Mammary epithelial cell (primary cell): ENCODE measurements at regions not wholly inside any gene's neighbourhood (a gene's known extent, or its start where the extent isn't known, plus 50 kb on each side); places are given as distances from the start of the nearest gene placed in this dataset.

Source experiments
- EZH2 ChIP-seq: IDR thresholded peaks from 2 replicates; pipeline ENCODE4 v1.6.1; 2012; ENCODE audit warnings: low read length, inconsistent platforms, borderline replicate concordance
- TF ChIP-seq, protein P1 (sequence below), 2 donors: IDR thresholded peaks in 1 of 2; conservative IDR thresholded peaks in 1 of 2; 2 replicates each; pipeline ENCODE4 v1.5.1; 2011 to 2012; ENCODE audit warnings: inconsistent platforms in 2 of 2, low read length in 2 of 2, mild to moderate bottlenecking in 2 of 2, control low read depth in 1 of 2, low read depth in 1 of 2; ENCODE audit not compliant: insufficient read depth in 1 of 2; ENCODE audit errors: extremely low read depth in 1 of 2

DNA sequence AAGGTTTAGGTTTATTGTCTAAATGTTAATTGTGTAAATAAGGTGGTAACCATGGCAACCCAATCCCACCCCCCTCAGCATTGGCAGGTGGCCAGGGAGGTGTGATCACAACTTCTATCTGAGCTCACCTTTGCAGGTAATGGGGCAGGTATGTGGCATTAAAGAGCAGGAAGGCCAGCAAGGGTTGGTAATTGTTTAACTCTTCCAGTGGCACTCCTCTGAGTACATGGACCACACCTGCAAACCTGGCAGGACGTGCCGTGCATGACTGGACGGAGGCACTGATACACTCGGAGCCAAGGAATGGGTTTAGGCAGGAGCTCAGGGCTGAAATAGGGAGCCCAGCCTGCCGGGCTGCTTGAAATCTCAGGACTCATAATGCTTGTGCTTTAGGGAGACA, 107.0 kb upstream of the BMP2 start:
- TF ChIP-seq, protein P1, sequence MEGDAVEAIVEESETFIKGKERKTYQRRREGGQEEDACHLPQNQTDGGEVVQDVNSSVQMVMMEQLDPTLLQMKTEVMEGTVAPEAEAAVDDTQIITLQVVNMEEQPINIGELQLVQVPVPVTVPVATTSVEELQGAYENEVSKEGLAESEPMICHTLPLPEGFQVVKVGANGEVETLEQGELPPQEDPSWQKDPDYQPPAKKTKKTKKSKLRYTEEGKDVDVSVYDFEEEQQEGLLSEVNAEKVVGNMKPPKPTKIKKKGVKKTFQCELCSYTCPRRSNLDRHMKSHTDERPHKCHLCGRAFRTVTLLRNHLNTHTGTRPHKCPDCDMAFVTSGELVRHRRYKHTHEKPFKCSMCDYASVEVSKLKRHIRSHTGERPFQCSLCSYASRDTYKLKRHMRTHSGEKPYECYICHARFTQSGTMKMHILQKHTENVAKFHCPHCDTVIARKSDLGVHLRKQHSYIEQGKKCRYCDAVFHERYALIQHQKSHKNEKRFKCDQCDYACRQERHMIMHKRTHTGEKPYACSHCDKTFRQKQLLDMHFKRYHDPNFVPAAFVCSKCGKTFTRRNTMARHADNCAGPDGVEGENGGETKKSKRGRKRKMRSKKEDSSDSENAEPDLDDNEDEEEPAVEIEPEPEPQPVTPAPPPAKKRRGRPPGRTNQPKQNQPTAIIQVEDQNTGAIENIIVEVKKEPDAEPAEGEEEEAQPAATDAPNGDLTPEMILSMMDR (conservative IDR thresholded peaks at IDR 0.05 in 1 of 2, IDR thresholded peaks at IDR 0.05 in 1 of 2; ENCODE audit: extremely low read depth in 1 of 2, insufficient read depth in 1 of 2, low read depth in 1 of 2, low read length in 2 of 2) = no peak
- no peak for TF ChIP-seq EZH2
